ENCODE measurements at regions not wholly inside any gene's neighbourhood (a gene's known extent, or its start where the extent isn't known, plus 50 kb on each side); places are given as distances from the start of the nearest gene placed in this dataset.

DNA sequence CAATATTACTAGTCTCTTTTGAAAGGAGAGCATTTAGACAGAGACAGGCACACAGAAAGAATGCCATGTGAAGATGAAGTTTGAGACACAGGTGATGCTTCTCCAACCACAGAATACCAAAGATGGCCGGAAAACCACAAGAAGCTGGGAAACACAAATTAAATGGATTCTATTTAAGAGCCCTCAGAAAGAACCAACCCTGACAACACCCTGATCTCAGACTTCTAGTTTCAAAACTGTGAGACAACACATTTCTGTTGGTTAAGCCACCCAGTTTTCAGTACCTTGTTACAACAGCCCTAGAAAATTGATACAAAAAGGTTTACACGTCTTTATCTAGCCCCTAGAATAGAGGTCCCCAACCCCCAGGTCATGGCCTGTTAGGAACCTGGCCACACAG is 79.8 kb upstream of the CCNG1 start:
- H3K9me3 ChIP-seq, result no peaks in the 10 kb centered on the region
- no peak overlapping the region for H3K4me3 ChIP-seq
- WGBS, result 44% methylated on average over 2 of the region's 2 CpGs
- no peak overlapping the region for H3K27ac ChIP-seq
- no peaks in the 10 kb centered on the region for H3K4me1 ChIP-seq
- TF ChIP-seq POLR2AphosphoS5 (IDR thresholded peaks at IDR 0.05), result no peak
- no peak for TF ChIP-seq EP300 (IDR thresholded peaks at IDR 0.05)
- no peak for DNase-seq (ENCODE audit: low spot score in 2 of 2)
- no peaks in the 10 kb centered on the region for H3K36me3 ChIP-seq
- H3K27me3 ChIP-seq, result no peaks in the 10 kb centered on the region

DNA sequence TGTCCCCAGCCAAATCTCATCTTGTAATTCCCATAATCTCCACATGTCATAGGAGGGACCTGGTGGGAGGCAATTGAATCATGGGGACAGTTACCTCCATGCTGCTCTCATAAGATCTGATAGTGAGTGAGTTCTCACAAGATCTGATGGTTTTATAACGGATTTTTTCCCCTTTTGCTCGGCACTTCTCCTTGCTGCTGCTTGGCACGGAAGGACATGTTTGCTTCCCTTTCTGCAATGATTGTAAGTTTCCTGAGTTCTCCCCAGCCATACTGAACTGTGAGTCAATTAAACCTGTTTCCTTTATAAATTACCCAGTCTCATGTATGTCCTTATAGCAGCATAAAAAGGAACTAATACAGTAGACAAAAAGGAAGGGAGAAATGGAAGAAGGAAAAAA is 76.7 kb upstream of the CCNG1 start:
- Histone ChIP-seq H3K36me3 (no peaks in the 10 kb centered on the region), H3K4me3 (no peak overlapping the region), H3K27me3 (no peaks in the 10 kb centered on the region), H3K4me1 (no peaks in the 10 kb centered on the region), H3K9me3 (no peaks in the 10 kb centered on the region), H3K27ac (no peak overlapping the region)
- WGBS, result 71% methylated on average over 3 of the region's 3 CpGs
- TF ChIP-seq POLR2A (IDR thresholded peaks at IDR 0.05), result no peak
- TF ChIP-seq CTCF (IDR thresholded peaks at IDR 0.05), result no peak
- no peak for TF ChIP-seq POLR2AphosphoS5 (IDR thresholded peaks at IDR 0.05)
- TF ChIP-seq EP300 (IDR thresholded peaks at IDR 0.05), result no peak
- DNase-seq (ENCODE audit: low spot score in 2 of 2), result no peak

DNA sequence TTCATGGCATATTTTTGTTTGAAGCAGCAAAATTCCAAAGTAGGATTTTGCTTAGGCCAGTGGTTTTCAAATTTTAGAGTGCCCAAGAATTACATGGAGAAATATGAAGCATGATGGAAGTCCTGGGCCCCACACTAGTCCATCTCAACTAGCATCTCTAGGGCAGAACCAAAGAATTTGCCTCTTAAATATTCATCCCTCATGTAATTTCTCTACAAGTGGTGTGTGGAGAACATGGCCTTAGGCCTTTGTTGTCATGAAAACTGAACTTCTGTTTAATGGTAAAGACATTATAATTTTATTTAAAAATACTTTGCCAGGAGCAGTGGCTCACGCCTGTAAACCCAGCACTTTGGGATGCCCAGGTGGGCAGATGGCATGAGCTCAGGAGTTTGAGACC is 75.9 kb upstream of the CCNG1 start:
- WGBS, result 63% methylated on average over 1 of the region's 1 CpG
- TF ChIP-seq CTCF (IDR thresholded peaks at IDR 0.05) (no peak), EP300 (IDR thresholded peaks at IDR 0.05) (no peak)

DNA sequence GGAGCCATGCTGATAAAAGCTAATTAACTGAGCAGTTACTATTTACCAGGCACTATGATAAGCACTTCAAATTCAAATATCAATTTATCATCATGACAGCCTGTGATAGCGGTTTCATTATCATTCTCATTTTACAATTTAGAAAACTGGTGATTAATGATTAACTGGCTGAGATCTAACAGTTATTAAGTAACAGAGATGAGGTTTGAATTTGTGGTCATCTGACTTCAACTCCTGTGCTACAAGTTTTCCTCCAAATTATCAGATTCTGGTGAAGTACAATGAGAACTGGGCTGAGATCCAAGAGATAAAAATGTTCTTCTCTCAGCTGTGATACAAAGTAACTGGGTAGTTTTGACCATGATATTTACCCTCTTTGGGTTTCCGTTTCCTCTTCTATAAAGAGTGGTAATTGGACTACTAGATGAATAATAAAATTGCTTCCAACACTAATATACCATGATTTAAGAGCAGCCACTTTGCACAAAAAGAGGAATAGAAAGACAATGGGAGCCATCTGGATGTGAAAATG is 74.5 kb upstream of the CCNG1 start:
- no peak overlapping the region for H3K27ac ChIP-seq
- WGBS, result 66% methylated on average over 2 of the region's 2 CpGs
- H3K9me3 ChIP-seq, result no peaks in the 10 kb centered on the region
- no peaks in the 10 kb centered on the region for H3K4me1 ChIP-seq
- H3K4me3 ChIP-seq, result no peak overlapping the region
- DNase-seq (ENCODE audit: low spot score in 2 of 2), result no peak
- H3K27me3 ChIP-seq, result no peaks in the 10 kb centered on the region
- no peaks in the 10 kb centered on the region for H3K36me3 ChIP-seq
- TF ChIP-seq POLR2A (IDR thresholded peaks at IDR 0.05) (no peak), CTCF (IDR thresholded peaks at IDR 0.05) (no peak), POLR2AphosphoS5 (IDR thresholded peaks at IDR 0.05) (no peak), EP300 (IDR thresholded peaks at IDR 0.05) (no peak)

More for the DNA sequence above, 75.9 kb upstream of the CCNG1 start:
- Histone ChIP-seq H3K27me3 (no peaks in the 10 kb centered on the region), H3K4me1 (no peaks in the 10 kb centered on the region), H3K9me3 (no peaks in the 10 kb centered on the region), H3K36me3 (no peaks in the 10 kb centered on the region), H3K27ac (no peak overlapping the region), H3K4me3 (no peak overlapping the region)
- no peak for DNase-seq (ENCODE audit: low spot score in 2 of 2)

DNA sequence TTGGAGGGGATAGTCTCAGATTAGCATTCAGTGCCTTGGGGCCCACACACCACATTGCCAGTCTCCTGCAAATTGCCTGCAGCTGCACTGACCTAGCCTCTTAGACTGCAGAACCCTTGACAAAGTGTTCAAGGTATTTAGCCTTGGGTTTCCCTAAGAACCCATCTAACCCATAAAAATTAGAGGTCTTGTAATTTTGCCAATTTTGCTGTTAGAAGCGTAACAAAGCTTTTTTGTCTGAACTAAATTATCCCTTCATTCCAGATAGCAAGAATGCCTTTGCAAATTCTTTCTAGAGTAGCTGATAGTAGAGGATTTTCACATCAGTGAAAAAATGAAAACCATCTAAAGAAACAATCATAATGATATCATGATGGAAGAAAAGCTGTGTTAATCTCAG is 74.0 kb upstream of the CCNG1 start:
- DNase-seq (ENCODE audit: low spot score in 2 of 2), result no peak

More for the DNA sequence above, 74.0 kb upstream of the CCNG1 start:
- Histone ChIP-seq H3K4me1 (no peaks in the 10 kb centered on the region), H3K9me3 (no peaks in the 10 kb centered on the region), H3K27ac (no peak overlapping the region), H3K27me3 (no peaks in the 10 kb centered on the region), H3K4me3 (no peak overlapping the region), H3K36me3 (no peaks in the 10 kb centered on the region)
- TF ChIP-seq POLR2AphosphoS5 (IDR thresholded peaks at IDR 0.05) (no peak), CTCF (IDR thresholded peaks at IDR 0.05) (no peak), POLR2A (IDR thresholded peaks at IDR 0.05) (no peak), EP300 (IDR thresholded peaks at IDR 0.05) (no peak)
- 44% methylated on average over 1 of the region's 1 CpG for WGBS
